ENCODE measurements at regions not wholly inside any gene's neighbourhood (a gene's known extent, or its start where the extent isn't known, plus 50 kb on each side); places are given as distances from the start of the nearest gene placed in this dataset.

- no peak for DNase-seq
Observed at GRCh38 chr16:76729525-76729924, 452.3 kb downstream of the CNTNAP4 start.

GRCh38 chr16:76732894-76733293 lies 455.7 kb downstream of the CNTNAP4 start:
- DNase-seq, result no peak

GRCh38 chr16:76741623-76742022 lies 449.4 kb upstream of the MON1B start:
- DNase-seq, result no peak

- DNase-seq, result no peak
Observed at GRCh38 chr16:76748461-76749348, 442.3 kb upstream of the MON1B start.

GRCh38 chr16:76749780-76750375 lies 441.1 kb upstream of the MON1B start:
- no peak for DNase-seq

- no peak for DNase-seq
Observed at GRCh38 chr16:76755496-76755895, 435.5 kb upstream of the MON1B start.

GRCh38 chr16:76756423-76756822 lies 434.6 kb upstream of the MON1B start:
- no peak for DNase-seq

GRCh38 chr16:76756951-76757350 lies 434.0 kb upstream of the MON1B start:
- no peak for DNase-seq

- no peak for DNase-seq
Observed at GRCh38 chr16:76766538-76766937, 424.5 kb upstream of the MON1B start.

- DNase-seq, result no peak
Observed at GRCh38 chr16:76768316-76768715, 422.7 kb upstream of the MON1B start.

GRCh38 chr16:76768948-76769347 lies 422.0 kb upstream of the MON1B start:
- DNase-seq, result no peak

GRCh38 chr16:76771216-76771615 lies 419.8 kb upstream of the MON1B start:
- no peak for DNase-seq

- DNase-seq, result no peak
Observed at GRCh38 chr16:76777721-76778465, 413.1 kb upstream of the MON1B start.

GRCh38 chr16:76780556-76780955 lies 410.4 kb upstream of the MON1B start:
- no peak for DNase-seq

GRCh38 chr16:76784530-76784929 lies 406.5 kb upstream of the MON1B start:
- no peak for DNase-seq

GRCh38 chr16:76787394-76787793 lies 403.6 kb upstream of the MON1B start:
- no peak for DNase-seq

- no peak for DNase-seq
Observed at GRCh38 chr16:76791151-76791550, 399.8 kb upstream of the MON1B start.

- no peak for DNase-seq
Observed at GRCh38 chr16:76796416-76796815, 394.6 kb upstream of the MON1B start.

GRCh38 chr16:76796978-76797377 lies 394.0 kb upstream of the MON1B start:
- no peak for DNase-seq

GRCh38 chr16:76797457-76797856 lies 393.5 kb upstream of the MON1B start:
- DNase-seq, result no peak

- no peak for DNase-seq
Observed at GRCh38 chr16:76800196-76800595, 390.8 kb upstream of the MON1B start.

- no peak for DNase-seq
Observed at GRCh38 chr16:76801357-76801756, 389.6 kb upstream of the MON1B start.

GRCh38 chr16:76816475-76816874 lies 374.5 kb upstream of the MON1B start:
- DNase-seq, result no peak

Measured in CD4-positive, alpha-beta T cell treated with Interferon alpha-2 for 1 hour (primary cell).